ENCODE measurements at regions not wholly inside any gene's neighbourhood (a gene's known extent, or its start where the extent isn't known, plus 50 kb on each side); places are given as distances from the start of the nearest gene placed in this dataset.

- intact Hi-C loops (cut with micrococcal nuclease), result no loop called here
- CTCF ChIA-PET, result no interaction called here
- Histone ChIP-seq H3K79me2 (ENCODE audit: insufficient read depth, low read length) (no peaks in the 10 kb centered on the region), H3K4me1 (ENCODE audit: control insufficient read depth in 1 of 2, insufficient read depth in 2 of 2, low read length in 2 of 2) (no peaks in the 10 kb centered on the region), H4K20me1 (ENCODE audit: insufficient read depth) (no peaks in the 10 kb centered on the region), H3K27ac (ENCODE audit: low read depth, low read length) (no peak overlapping the region), H3K9ac (ENCODE audit: low read length) (no peak overlapping the region), H3K9me2 (ENCODE audit: insufficient read depth) (no peaks in the 10 kb centered on the region), H3K4me3 (replicated peaks in 1 of 2; ENCODE audit: low read depth in 1 of 2, low read length in 2 of 2) (no peak overlapping the region), H3K36me3 (ENCODE audit: control insufficient read depth in 1 of 2, insufficient read depth in 2 of 2, low read length in 2 of 2) (no peaks in the 10 kb centered on the region), H3K9me3 (ENCODE audit: control insufficient read depth in 1 of 2, insufficient read depth in 1 of 2, low read depth in 1 of 2, low read length in 2 of 2) (no peaks in the 10 kb centered on the region), H2AFZ (ENCODE audit: low read depth, low read length, poor library complexity, severe bottlenecking) (no peak overlapping the region), H3K27me3 (ENCODE audit: insufficient read depth, low read length) (peaks cover 20% of the 10 kb centered on the region), H3K4me2 (ENCODE audit: low read length) (no peak overlapping the region)
- TF ChIP-seq JUND (IDR thresholded peaks at IDR 0.05) (no peak), FOSL1 (IDR thresholded peaks at IDR 0.05; ENCODE audit: low read depth) (no peak), CEBPB (IDR thresholded peaks at IDR 0.05; ENCODE audit: low read depth) (no peak), ZBTB33 (IDR thresholded peaks at IDR 0.05; ENCODE audit: extremely low read depth, insufficient replicate concordance, low read length) (no peak), POLR2AphosphoS5 (IDR thresholded peaks at IDR 0.05; ENCODE audit: low read depth, low read length) (no peak), ZFX (IDR thresholded peaks at IDR 0.05) (no peak), SP1 (IDR thresholded peaks at IDR 0.05; ENCODE audit: low read depth) (no peak), CTCF (IDR thresholded peaks at IDR 0.05 in 2 of 3, conservative IDR thresholded peaks at IDR 0.05 in 1 of 3; ENCODE audit: borderline replicate concordance in 1 of 3, insufficient read depth in 1 of 3, low read depth in 2 of 3, low read length in 2 of 3) (no peak), CBX3 (IDR thresholded peaks at IDR 0.05; ENCODE audit: low read depth) (no peak), POLR2A (IDR thresholded peaks at IDR 0.05; ENCODE audit: borderline replicate concordance, extremely low read depth, insufficient read depth, insufficient read length) (no peak)
- RAD21 ChIA-PET (ENCODE audit: low non-redundant PET in 1 of 2, low total read pairs in 2 of 2, uncharacterized antibody in 2 of 2, unreplicated experiment in 2 of 2), result no interaction called here
- DNase-seq (ENCODE audit: low read depth, low spot score), result no peak
- POLR2A ChIA-PET, result no interaction called here
- ATAC-seq, result no peak
- BruUV-seq (replicated peaks), result no TSS peak
These were observed 267.7 kb upstream of the ZFHX3 start for GRCh38 chr16:73315645-73316044.
